GM23248 (cell line): ENCODE measurements at regions not wholly inside any gene's neighbourhood (a gene's known extent, or its start where the extent isn't known, plus 50 kb on each side); places are given as distances from the start of the nearest gene placed in this dataset.

Experiments
- DNase-seq: peaks from one replicate; pipeline ENCODE4 v3.0.0-alpha.2; 2015
- H2AFZ ChIP-seq: fragments of 200-600 bp; sonication (generic); 2 replicates; pipeline ENCODE4 v1.6.1; 2016; ENCODE audit warnings: antibody characterized with exemption
- H3F3A ChIP-seq: fragments of 200-600 bp; sonication (generic); 2 replicates; pipeline ENCODE4 v1.6.1; 2016; ENCODE audit warnings: mild to moderate bottlenecking, antibody characterized with exemption, mixed run types; ENCODE audit not compliant: insufficient read depth
- H3K27ac ChIP-seq: fragments of 200-600 bp; sonication (generic); 2 replicates; pipeline ENCODE4 v1.5.1; 2016; ENCODE audit warnings: mild to moderate bottlenecking
- H3K27me3 ChIP-seq: fragments of 200-600 bp; sonication (generic); replicated peaks from 2 replicates; pipeline ENCODE4 v1.6.1; 2016; ENCODE audit warnings: mild to moderate bottlenecking; ENCODE audit not compliant: insufficient read depth
- H3K36me3 ChIP-seq: fragments of 200-600 bp; sonication (generic); 2 replicates; pipeline ENCODE4 v1.6.1; 2016; ENCODE audit warnings: low read depth, mild to moderate bottlenecking
- H3K4me1 ChIP-seq: fragments of 200-600 bp; sonication (generic); 2 replicates; pipeline ENCODE4 v1.6.1; 2016; ENCODE audit warnings: mild to moderate bottlenecking; ENCODE audit not compliant: insufficient read depth
- H3K4me2 ChIP-seq: fragments of 200-600 bp; sonication (generic); one replicate; pipeline ENCODE4 v1.6.1; 2016; ENCODE audit warnings: mild to moderate bottlenecking; ENCODE audit not compliant: unreplicated experiment
- H3K4me3 ChIP-seq: fragments of 200-600 bp; sonication (generic); 2 replicates; pipeline ENCODE4 v1.5.1; 2016; ENCODE audit warnings: mild to moderate bottlenecking
- H3K79me2 ChIP-seq: fragments of 200-600 bp; sonication (generic); 2 replicates; pipeline ENCODE4 v1.6.1; 2016; ENCODE audit warnings: mild to moderate bottlenecking; ENCODE audit not compliant: insufficient read depth
- H3K9ac ChIP-seq: fragments of 200-600 bp; sonication (generic); 2 replicates; pipeline ENCODE4 v1.6.1; 2016; ENCODE audit warnings: mild to moderate bottlenecking
- H3K9me2 ChIP-seq: fragments of 200-600 bp; sonication (generic); 2 replicates; pipeline ENCODE4 v1.6.1; 2016; ENCODE audit warnings: mixed run types, mild to moderate bottlenecking, moderate library complexity; ENCODE audit not compliant: insufficient read depth
- H3K9me3 ChIP-seq: fragments of 200-600 bp; sonication (generic); one replicate; pipeline ENCODE4 v1.6.1; 2017; ENCODE audit warnings: low read depth
- H4K20me1 ChIP-seq: fragments of 200-600 bp; sonication (generic); 2 replicates; pipeline ENCODE4 v1.6.0; 2016; ENCODE audit not compliant: insufficient read depth
- EZH2 ChIP-seq: fragments of 200-600 bp; sonication (generic); IDR thresholded peaks from 2 replicates; pipeline ENCODE4 v1.6.1; 2018; ENCODE audit warnings: antibody characterized with exemption, mild to moderate bottlenecking; ENCODE audit not compliant: insufficient read depth, poor library complexity, severe bottlenecking
- EZH2phosphoT487 ChIP-seq: fragments of 200-600 bp; sonication (generic); IDR thresholded peaks from 2 replicates; pipeline ENCODE4 v1.6.1; 2018; ENCODE audit warnings: antibody characterized with exemption, moderate library complexity, mild to moderate bottlenecking, low read depth; ENCODE audit not compliant: insufficient read depth
- WGBS, 2 experiments: methylation state at CpG; one replicate each; pipeline ENCODE4 v1.1.6; 2015 to 2017; ENCODE audit warnings: low lambda C conversion rate in 2 of 2, low coverage in 1 of 2; ENCODE audit errors: missing lambda C conversion rate in 2 of 2; 5-methylcytosine and 5-hydroxymethylcytosine counted together
- in situ Hi-C: fragments of 300-500 bp; cut with MboI; formaldehyde crosslinking; loops from 2 replicates; pipeline ENCODE4 v1.15.0; 2020

DNA sequence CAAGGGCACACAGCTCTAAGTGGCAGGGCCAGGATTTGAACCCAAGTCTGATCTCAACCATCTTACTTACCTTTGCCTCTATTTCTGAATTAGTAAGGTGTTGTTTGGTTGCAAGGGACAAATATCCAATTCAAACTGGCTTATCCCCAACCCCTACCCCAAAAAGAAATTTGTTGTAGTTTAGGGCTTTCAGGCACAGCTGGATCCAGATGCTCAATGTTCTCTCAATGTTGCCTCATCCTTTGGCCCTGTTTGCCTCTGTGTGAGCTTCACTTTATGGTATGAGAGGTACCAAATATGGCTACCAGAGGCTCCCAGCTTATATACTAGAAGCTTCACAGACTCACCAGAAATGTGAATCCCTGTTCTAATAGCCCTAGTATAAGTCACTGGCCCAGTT is 499.9 kb downstream of the SHQ1 start:
- Histone ChIP-seq H3K9me2 (no peaks in the 10 kb centered on the region), H3K9ac (no peak overlapping the region), H3K4me3 (no peak overlapping the region), H3K36me3 (no peaks in the 10 kb centered on the region), H3K4me2 (no peak overlapping the region), H3K9me3 (no peaks in the 10 kb centered on the region), H3K27me3 (no peaks in the 10 kb centered on the region), H3K27ac (no peak overlapping the region), H4K20me1 (no peaks in the 10 kb centered on the region), H3K79me2 (no peaks in the 10 kb centered on the region), H2AFZ (no peak overlapping the region), H3F3A (peaks cover 20% of the 10 kb centered on the region), H3K4me1 (peaks cover 19% of the 10 kb centered on the region)
- in situ Hi-C loops, result no loop called here
- TF ChIP-seq EZH2phosphoT487 (no peak), EZH2 (no peak)
- DNase-seq, result no peak

DNA sequence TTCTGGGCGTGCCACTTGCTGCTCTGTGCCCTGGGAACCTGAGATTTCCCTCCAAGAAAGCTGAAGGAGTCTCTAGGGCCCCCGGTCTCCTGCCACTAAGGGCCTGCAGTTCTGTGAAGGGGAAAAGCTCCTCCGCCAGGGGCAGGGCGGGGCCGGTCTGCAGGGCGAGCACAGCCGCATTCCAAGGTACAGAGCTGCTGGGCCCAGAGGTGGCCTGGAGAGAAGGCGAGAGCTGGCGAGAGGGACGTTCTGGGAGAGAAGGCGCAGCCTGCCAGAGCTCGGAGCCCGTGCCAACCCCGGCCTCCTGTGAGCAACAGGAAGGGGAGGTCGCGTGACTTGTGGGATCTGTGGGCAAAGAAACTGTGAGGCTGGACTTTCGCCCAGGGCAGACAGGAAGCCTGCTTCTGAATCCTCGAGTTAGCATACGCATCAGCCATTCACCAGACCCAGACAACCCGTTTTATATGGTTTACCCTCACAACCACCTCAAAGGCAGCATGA is 500.4 kb downstream of the SHQ1 start:
- H3K4me3 ChIP-seq, result no peak overlapping the region
- H3K79me2 ChIP-seq, result no peaks in the 10 kb centered on the region
- no peak overlapping the region for H3K9ac ChIP-seq
- H3K36me3 ChIP-seq, result no peaks in the 10 kb centered on the region
- no peaks in the 10 kb centered on the region for H3K27me3 ChIP-seq
- WGBS, 2 experiments, result 84 to 94% methylated on average over 12 to 20 of the region's 20 CpGs
- peak; percentile 43 for DNase-seq
- no peaks in the 10 kb centered on the region for H3K9me3 ChIP-seq
- H2AFZ ChIP-seq, result no peak overlapping the region
- no peaks in the 10 kb centered on the region for H4K20me1 ChIP-seq
- in situ Hi-C loops, result no loop called here
- peaks cover 20% of the 10 kb centered on the region for H3F3A ChIP-seq
- peaks cover 19% of the 10 kb centered on the region for H3K4me1 ChIP-seq
- H3K27ac ChIP-seq, result no peak overlapping the region
- H3K4me2 ChIP-seq, result no peak overlapping the region
- no peak for TF ChIP-seq EZH2
- no peak for TF ChIP-seq EZH2phosphoT487
- no peaks in the 10 kb centered on the region for H3K9me2 ChIP-seq

GRCh38 chr3:72346526-72346926 is 501.7 kb downstream of the SHQ1 start:
- H3K27me3 ChIP-seq, result no peaks in the 10 kb centered on the region
- in situ Hi-C loops, result no loop called here
- no peaks in the 10 kb centered on the region for H4K20me1 ChIP-seq
- peak overlapping the region; percentile 58 for H3K9ac ChIP-seq
- H3F3A ChIP-seq, result peaks cover 20% of the 10 kb centered on the region
- no peaks in the 10 kb centered on the region for H3K9me3 ChIP-seq
- peaks cover 19% of the 10 kb centered on the region for H3K4me1 ChIP-seq
- WGBS, 2 experiments, result 6 to 13% methylated on average over 8 of the region's 8 CpGs
- H3K4me2 ChIP-seq, result peak overlapping the region; percentile 55
- no peak overlapping the region for H2AFZ ChIP-seq
- 0 out of 2 replicates have a peak, but pooled peaks have one; percentile 29 for TF ChIP-seq EZH2phosphoT487
- TF ChIP-seq EZH2, result no peak
- no peak overlapping the region for H3K4me3 ChIP-seq
- DNase-seq, result peak; percentile 99
- no peaks in the 10 kb centered on the region for H3K79me2 ChIP-seq
- no peaks in the 10 kb centered on the region for H3K9me2 ChIP-seq
- H3K36me3 ChIP-seq, result no peaks in the 10 kb centered on the region
- H3K27ac ChIP-seq, result peak overlapping the region; percentile 81

DNA sequence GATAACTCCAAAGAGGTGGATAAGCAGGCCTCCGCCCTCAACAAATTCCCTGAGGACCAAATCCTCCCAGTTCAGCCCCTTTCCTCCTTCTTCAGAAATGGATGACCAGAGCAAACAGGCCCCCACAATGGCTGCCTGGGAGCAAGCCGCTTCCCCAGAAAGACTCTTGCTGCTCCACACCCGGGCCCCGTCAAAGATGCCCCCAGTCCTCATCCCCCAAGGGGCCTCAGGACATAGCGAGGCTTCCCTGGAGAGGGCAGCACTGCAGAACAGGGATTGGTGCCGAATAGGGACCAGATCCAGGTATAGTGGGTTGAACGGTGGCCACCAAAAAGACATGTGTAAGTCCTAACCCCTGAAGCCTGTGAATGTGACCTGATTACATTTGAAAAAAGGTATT is 502.3 kb downstream of the SHQ1 start:
- no peak overlapping the region for H2AFZ ChIP-seq
- no peaks in the 10 kb centered on the region for H4K20me1 ChIP-seq
- H3K79me2 ChIP-seq, result no peaks in the 10 kb centered on the region
- in situ Hi-C loops, result no loop called here
- no peak overlapping the region for H3K4me3 ChIP-seq
- peak overlapping the region; percentile 81 for H3K27ac ChIP-seq
- H3F3A ChIP-seq, result peaks cover 20% of the 10 kb centered on the region
- TF ChIP-seq EZH2 (no peak), EZH2phosphoT487 (no peak)
- no peaks in the 10 kb centered on the region for H3K36me3 ChIP-seq
- peaks cover 19% of the 10 kb centered on the region for H3K4me1 ChIP-seq
- peak overlapping the region; percentile 49 for H3K4me2 ChIP-seq
- no peak for DNase-seq
- H3K27me3 ChIP-seq, result no peaks in the 10 kb centered on the region
- H3K9ac ChIP-seq, result peak overlapping the region; percentile 49
- WGBS, 2 experiments, result 94 to 95% methylated on average over 7 of the region's 7 CpGs
- H3K9me3 ChIP-seq, result no peaks in the 10 kb centered on the region
- H3K9me2 ChIP-seq, result no peaks in the 10 kb centered on the region

DNA sequence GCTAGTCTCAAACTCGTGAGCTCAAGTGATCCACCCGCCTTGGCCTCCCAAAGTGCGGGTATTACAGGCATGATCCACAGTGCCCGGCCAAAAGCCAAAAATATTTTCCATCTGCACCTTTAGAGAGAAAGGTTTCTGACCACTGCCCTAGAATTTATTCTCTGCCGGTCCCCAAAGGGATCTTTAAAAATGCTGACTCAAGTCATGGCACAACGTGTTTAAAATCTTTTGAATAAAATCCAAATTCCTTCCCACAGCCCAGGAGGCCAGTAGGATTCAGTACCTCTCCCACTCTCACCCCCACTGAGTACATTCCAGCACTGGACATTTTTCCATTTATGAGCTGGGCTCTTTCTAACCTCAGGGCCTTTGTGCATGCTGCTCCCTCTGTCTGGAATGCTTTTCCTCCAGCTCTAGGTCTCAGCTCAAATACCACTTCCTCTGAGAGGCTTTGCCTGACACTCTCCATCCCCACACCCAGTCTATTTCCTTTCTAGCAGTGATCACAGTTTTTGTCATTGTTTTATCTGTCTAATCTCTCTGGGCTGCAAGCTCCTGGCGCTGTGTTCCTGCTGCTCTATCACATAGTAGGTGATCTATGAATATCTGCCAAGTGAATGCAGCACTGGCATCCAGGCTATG is 502.9 kb downstream of the SHQ1 start:
- no peak overlapping the region for H3K4me3 ChIP-seq
- H3K4me1 ChIP-seq, result peaks cover 19% of the 10 kb centered on the region
- H3K9ac ChIP-seq, result no peak overlapping the region
- WGBS, 2 experiments, result 75 to 80% methylated on average over 7 of the region's 7 CpGs
- peaks cover 20% of the 10 kb centered on the region for H3F3A ChIP-seq
- in situ Hi-C loops, result no loop called here
- no peak overlapping the region for H3K4me2 ChIP-seq
- no peaks in the 10 kb centered on the region for H3K9me2 ChIP-seq
- no peak overlapping the region for H2AFZ ChIP-seq
- no peak for TF ChIP-seq EZH2phosphoT487
- H3K27ac ChIP-seq, result peak overlapping the region; percentile 81; the same call in 1 of the 2 replicates
- H4K20me1 ChIP-seq, result no peaks in the 10 kb centered on the region
- no peaks in the 10 kb centered on the region for H3K9me3 ChIP-seq
- H3K79me2 ChIP-seq, result no peaks in the 10 kb centered on the region
- H3K36me3 ChIP-seq, result no peaks in the 10 kb centered on the region
- no peaks in the 10 kb centered on the region for H3K27me3 ChIP-seq
- DNase-seq, result no peak
